HepG2 (cell line): ENCODE measurements at regions not wholly inside any gene's neighbourhood (a gene's known extent, or its start where the extent isn't known, plus 50 kb on each side); places are given as distances from the start of the nearest gene placed in this dataset.

Experiments
- ATAC-seq: fragments of 200-7000 bp; cut with Tn5 transposase; 3 replicates; pipeline ENCODE4 v1.9.1; 2020; ENCODE audit warnings: mild to moderate bottlenecking, moderate library complexity
- BruUV-seq: library from RNA; stranded (reverse); fragments of 400-500 nt; replicated peaks from 2 replicates; lab custom pipeline; 2021; lab: Mats Ljungman, UMichigan
- CTCF ChIA-PET: fragments of 300-600 bp; formaldehyde crosslinking; extraction: SDS; loops from one replicate; lab custom pipeline; 2021; ENCODE audit warnings: low total read pairs, inconsistent platforms, low intra/inter-chr PET ratio; lab: Yijun Ruan, JAX
- POLR2A ChIA-PET: fragments of 350-600 bp; sonication (Branson Sonifier 250); formaldehyde crosslinking; loops from one replicate; lab custom pipeline; 2020; ENCODE audit warnings: antibody characterized with exemption, inconsistent platforms; lab: Yijun Ruan, JAX
- DNase-seq: peaks from one replicate; pipeline ENCODE4 v3.0.0-alpha.2; 2015; ENCODE audit warnings: low spot score
- FAIRE-seq: peaks from 3 replicates; lab custom pipeline; 2011; peaks lifted over from hg19 to GRCh38; lab: Jason Lieb, UNC
- H2AFZ ChIP-seq: one replicate; pipeline ENCODE4 v1.6.1; 2011; ENCODE audit warnings: low read length, inconsistent platforms
- H3K27ac ChIP-seq: fragments of 300-600 bp; 3 replicates; pipeline ENCODE4 v1.8.0; 2011; ENCODE audit warnings: mixed run types, mild to moderate bottlenecking, mixed read lengths, low read length, inconsistent platforms; ENCODE audit not compliant: insufficient read depth; ENCODE audit errors: extremely low read length
- H3K27me3 ChIP-seq, 2 experiments: fragments of 200-600 bp in 1 of 2; 2 replicates in 1 of 2; 3 replicates in 1 of 2; pipeline versions ENCODE4 v1.6.0 to v1.8.0; 2011; ENCODE audit warnings: low read length in 2 of 2, mild to moderate bottlenecking in 2 of 2, moderate library complexity in 2 of 2, inconsistent platforms in 1 of 2; ENCODE audit not compliant: insufficient read depth in 2 of 2, control insufficient read depth in 1 of 2
- H3K36me3 ChIP-seq, 2 experiments: fragments of 200-600 bp in 1 of 2; replicated peaks in 1 of 2; 2 replicates in 1 of 2; 3 replicates in 1 of 2; pipeline versions ENCODE4 v1.5.1 to v1.8.0; 2011; ENCODE audit warnings: low read length in 2 of 2, inconsistent platforms in 1 of 2; ENCODE audit not compliant: insufficient read depth in 2 of 2, control insufficient read depth in 1 of 2
- H3K4me1 ChIP-seq: 2 replicates; pipeline ENCODE4 v1.5.1; 2012; ENCODE audit warnings: low read length, inconsistent platforms; ENCODE audit not compliant: insufficient read depth
- H3K4me2 ChIP-seq: 2 replicates; pipeline ENCODE4 v1.6.0; 2011; ENCODE audit warnings: low read depth, low read length, inconsistent platforms
- H3K4me3 ChIP-seq, 3 experiments: fragments of 200-600 bp in 1 of 3; sonication (generic), shearing (Covaris generic) in 1 of 3; replicated peaks in 1 of 3; 2 replicates each; pipeline ENCODE4 v1.5.1; 2011 to 2016; ENCODE audit warnings: low read length in 3 of 3, inconsistent platforms in 2 of 3, low read depth in 2 of 3, mild to moderate bottlenecking in 2 of 3, control low read depth in 1 of 3, mixed read lengths in 1 of 3; ENCODE audit not compliant: insufficient read depth in 1 of 3
- H3K79me2 ChIP-seq: one replicate; pipeline ENCODE4 v1.6.1; 2011; ENCODE audit warnings: low read length, inconsistent platforms; ENCODE audit not compliant: insufficient read depth
- H3K9ac ChIP-seq: 2 replicates; pipeline ENCODE4 v1.6.0; 2011; ENCODE audit warnings: mild to moderate bottlenecking, low read depth, low read length, inconsistent platforms; ENCODE audit not compliant: insufficient read depth
- H3K9me3 ChIP-seq: 2 replicates; pipeline ENCODE4 v1.5.1; 2012; ENCODE audit warnings: mild to moderate bottlenecking, low read length
- H4K20me1 ChIP-seq: 2 replicates; pipeline ENCODE4 v1.6.0; 2011; ENCODE audit warnings: inconsistent platforms, mild to moderate bottlenecking, low read length, moderate library complexity; ENCODE audit not compliant: insufficient read depth
- AKNA ChIP-seq: sonication (generic); formaldehyde crosslinking; IDR thresholded peaks from 2 replicates; pipeline ENCODE4 v1.4.0; 2020; ENCODE audit warnings: missing genetic modification reagents, borderline replicate concordance
- HCFC1 ChIP-seq: fragments of 150-350 bp; IDR thresholded peaks from 2 replicates; pipeline ENCODE4 v1.6.1; 2014; ENCODE audit warnings: low read depth, low read length
- RARA ChIP-seq: IDR thresholded peaks from 2 replicates; pipeline ENCODE4 v1.6.1; 2016; ENCODE audit warnings: missing genetic modification reagents, missing compliant biosample characterization
- SP1 ChIP-seq, 2 experiments: fragments of 450-650 bp in 1 of 2; sonication (generic) in 1 of 2; formaldehyde crosslinking in 1 of 2; IDR thresholded peaks; 2 replicates each; pipeline versions ENCODE4 v1.4.0 to v1.6.1; 2016 to 2020; ENCODE audit warnings: missing genetic modification reagents in 1 of 2
- TBP ChIP-seq: sonication (generic); formaldehyde crosslinking; IDR thresholded peaks from 2 replicates; pipeline ENCODE4 v1.5.0; 2020; ENCODE audit warnings: missing genetic modification reagents
- WGBS: methylation state at CpG from one replicate; pipeline ENCODE4 v1.1.6; 2017; ENCODE audit warnings: low lambda C conversion rate; 5-methylcytosine and 5-hydroxymethylcytosine counted together
- in situ Hi-C: cut with HindIII; loops from 2 replicates; pipeline ENCODE4 v1.10.0; 2017; ENCODE audit warnings: low pct_unique_long_range_greater_than_20kb; ENCODE audit not compliant: extremely low pct_ligation_motif_present
- intact Hi-C: fragments of 100-400 bp; cut with micrococcal nuclease; formaldehyde crosslinking; loops from one replicate; pipeline ENCODE4 v1.10.0; 2022; ENCODE audit not compliant: unreplicated experiment
- TF ChIP-seq, protein P1 (sequence below): sonication (generic); formaldehyde crosslinking; IDR thresholded peaks from 2 replicates; pipeline ENCODE4 v1.4.0; 2020; ENCODE audit warnings: missing genetic modification reagents

GRCh38 chr1:114274621-114275317, 121.1 kb upstream of the SYT6 start (continued):
- TF ChIP-seq, protein P1, sequence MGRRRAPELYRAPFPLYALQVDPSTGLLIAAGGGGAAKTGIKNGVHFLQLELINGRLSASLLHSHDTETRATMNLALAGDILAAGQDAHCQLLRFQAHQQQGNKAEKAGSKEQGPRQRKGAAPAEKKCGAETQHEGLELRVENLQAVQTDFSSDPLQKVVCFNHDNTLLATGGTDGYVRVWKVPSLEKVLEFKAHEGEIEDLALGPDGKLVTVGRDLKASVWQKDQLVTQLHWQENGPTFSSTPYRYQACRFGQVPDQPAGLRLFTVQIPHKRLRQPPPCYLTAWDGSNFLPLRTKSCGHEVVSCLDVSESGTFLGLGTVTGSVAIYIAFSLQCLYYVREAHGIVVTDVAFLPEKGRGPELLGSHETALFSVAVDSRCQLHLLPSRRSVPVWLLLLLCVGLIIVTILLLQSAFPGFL: no peak
- TF ChIP-seq SP1 (IDR thresholded peaks at IDR 0.05) (no peak), SP1 (CRISPR knock-in tag; IDR thresholded peaks at IDR 0.05) (no peak), TBP (no peak)

- intact Hi-C loops (no loop called here), in situ Hi-C loops (no loop called here)
- DNase-seq (no peak), FAIRE-seq (no peak), ATAC-seq (no peak)
- Histone ChIP-seq H3K4me3 (no peak overlapping the region), H3K4me2 (no peak overlapping the region), H3K27me3 (peaks cover 0 to 1% of the 10 kb centered on the region in 2 experiments; a peak in 3 of 5 replicates), H3K27ac (no peak overlapping the region), H3K9me3 (no peaks in the 10 kb centered on the region), H2AFZ (no peak overlapping the region), H3K36me3 (no peaks in the 10 kb centered on the region), H3K4me1 (no peaks in the 10 kb centered on the region), H3K79me2 (no peaks in the 10 kb centered on the region), H3K9ac (no peak overlapping the region), H4K20me1 (no peaks in the 10 kb centered on the region)
- no TSS peak for BruUV-seq
- TF ChIP-seq HCFC1 (no peak), RARA (CRISPR knock-in tag) (no peak), AKNA (no peak)
- ChIA-PET CTCF (no interaction called here), POLR2A (no interaction called here)
- 22% methylated on average over 3 of the region's 3 CpGs for WGBS
Observed at GRCh38 chr1:114272593-114272992, 118.9 kb upstream of the SYT6 start.
